NCI-H774 (cell line): ENCODE measurements at regions not wholly inside any gene's neighbourhood (a gene's known extent, or its start where the extent isn't known, plus 50 kb on each side); places are given as distances from the start of the nearest gene placed in this dataset.

Source experiments
- DNase-seq: peaks from one replicate; lab custom pipeline; 2025; lab: John Stamatoyannopoulos, UW

DNA sequence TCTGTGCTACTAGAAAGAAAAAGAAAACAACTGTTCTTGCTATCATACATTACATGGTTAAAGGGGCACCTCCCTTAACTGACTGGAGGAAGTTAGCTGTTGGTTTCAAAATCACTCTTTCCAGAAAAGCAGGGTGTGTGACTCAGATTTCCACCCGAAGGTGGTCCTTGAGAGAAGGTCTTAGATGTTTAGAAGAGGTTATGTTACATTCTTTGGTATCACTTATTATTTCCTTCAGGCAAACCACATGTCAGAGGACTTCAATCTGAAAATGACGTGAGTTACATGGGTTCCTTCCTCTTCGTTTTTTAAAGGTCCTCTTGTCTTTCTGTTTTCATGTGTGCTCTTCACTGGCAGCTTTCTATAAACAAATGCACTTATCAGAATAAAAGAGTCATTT is 307.9 kb upstream of the CBLB start:
- no peak for DNase-seq

DNA sequence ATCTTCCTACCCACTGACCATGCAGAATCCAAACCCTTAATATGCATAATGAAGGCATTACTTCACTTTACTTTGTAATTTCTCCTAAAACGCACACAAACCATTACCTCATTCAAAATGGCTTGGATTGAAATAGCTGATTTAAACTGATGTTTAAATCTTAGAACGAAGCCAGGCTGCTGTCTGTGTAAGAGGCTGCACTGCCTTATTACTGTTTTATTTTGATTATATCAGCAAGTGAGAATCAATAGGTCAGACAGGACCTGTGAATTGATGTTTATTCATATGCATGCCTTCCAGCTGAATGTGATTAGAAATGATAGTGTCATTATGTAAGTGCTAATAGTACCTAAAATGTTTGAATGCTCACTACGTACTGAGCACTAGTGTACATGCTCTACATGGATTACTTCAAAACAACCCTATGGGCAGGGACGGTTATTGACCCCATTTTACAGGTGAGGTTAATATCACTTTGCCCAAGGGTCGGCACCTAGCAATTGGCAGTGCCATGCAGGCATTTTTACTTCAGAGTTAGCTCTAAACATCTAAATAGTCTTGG is 314.2 kb upstream of the CBLB start:
- no peak for DNase-seq

- DNase-seq = no peak
Measured at GRCh38 chr3:106183762-106184391, 315.1 kb upstream of the CBLB start.

DNA sequence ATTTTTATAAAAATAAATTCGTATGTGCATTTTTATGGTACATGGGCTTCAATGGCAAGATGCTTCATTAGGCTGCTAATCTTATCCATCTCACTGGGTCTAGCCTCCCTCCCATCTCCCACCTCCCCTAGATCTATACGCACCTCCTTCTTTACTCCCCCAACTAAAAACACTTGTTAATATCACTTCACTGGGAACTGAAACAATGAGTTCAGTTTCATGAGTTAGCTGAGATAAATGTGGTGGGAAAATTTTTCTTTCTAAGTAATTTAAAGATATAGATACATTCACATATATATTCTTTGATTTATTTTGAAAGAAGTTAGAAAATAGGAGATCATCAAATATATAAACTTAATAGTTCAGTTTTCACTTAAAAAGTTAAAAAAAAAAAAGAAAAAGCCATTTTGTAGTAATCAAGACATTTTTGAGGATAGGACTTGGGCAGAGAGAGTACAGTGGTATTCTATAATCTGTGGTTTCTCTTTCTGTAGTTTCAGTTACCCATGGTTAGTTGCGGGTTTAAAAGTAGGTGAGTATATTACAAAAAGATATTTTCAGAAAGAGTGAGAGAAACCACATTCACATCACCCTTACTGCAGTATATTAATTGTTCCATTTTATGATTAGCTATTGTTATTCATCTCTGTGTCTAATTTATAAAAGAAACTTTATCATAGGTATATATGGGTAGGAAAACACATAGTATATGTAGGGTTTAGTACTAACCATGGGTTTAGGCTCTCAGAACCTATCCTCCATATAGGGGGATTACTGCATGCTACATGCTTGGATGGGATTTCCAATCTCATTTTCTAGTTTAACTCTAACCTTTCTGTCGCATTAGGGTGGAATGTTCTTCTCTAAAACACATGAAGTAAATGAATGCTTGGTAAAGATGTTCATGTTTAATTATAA is 316.0 kb upstream of the CBLB start:
- no peak for DNase-seq

DNA sequence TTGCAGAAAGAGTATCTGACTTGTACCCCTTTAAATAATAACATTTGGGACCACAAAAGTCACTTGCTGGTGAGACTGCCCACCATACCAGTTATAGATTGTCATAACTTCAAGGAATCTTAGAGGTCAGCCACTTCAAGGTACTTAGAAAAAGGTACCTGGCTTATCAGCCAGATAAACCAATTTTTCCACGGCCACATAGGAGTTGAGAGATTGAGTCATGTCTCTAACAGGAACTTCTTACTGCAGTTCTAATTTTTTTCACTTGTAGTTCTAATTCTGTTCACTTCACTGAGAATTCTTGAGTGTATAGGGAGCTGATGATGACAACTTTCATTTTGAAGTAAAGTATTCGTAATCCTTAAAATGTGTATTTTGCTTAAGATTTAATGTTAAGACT is 317.1 kb upstream of the CBLB start:
- DNase-seq = no peak

DNA sequence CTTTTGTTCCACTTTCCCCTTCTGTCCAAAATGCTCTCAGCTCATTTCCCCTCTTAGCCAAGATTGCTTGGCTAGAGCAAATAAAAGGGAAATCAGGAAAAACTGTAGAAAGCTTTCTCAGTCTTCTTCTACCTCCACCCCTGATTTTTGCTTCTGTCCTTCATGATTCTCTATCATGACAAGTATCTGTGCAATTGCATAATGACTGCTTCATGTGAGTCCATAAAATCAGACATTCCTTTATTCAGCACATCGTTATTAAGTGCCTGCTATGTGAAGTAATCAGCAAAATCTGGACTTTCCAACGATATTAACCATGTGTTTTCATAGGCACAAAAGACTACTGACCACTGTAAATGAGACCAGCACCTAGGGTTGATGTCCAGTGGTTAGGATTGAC is 321.5 kb upstream of the CBLB start:
- DNase-seq = no peak

GRCh38 chr3:106191211-106191610 is 322.4 kb upstream of the CBLB start:
- DNase-seq = no peak

DNA sequence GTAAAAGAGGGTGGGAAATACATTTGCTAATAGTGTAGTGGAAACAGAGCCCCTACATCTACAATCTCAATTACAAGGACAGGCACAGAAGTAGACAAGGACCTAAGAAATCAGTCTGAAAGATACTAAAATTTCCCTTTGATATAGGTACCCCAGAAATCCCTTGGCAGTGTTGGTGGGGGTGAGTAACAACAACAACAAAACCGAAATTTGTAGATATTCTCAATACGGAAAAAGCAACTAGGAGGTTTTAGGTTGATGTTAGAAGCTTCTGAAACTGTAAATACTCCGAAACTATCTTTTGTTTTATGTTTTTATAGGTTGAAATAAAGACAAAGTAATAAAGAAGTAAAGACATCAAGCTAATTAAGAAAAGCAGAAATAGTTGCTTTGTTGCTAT is 323.1 kb upstream of the CBLB start:
- DNase-seq = no peak

DNA sequence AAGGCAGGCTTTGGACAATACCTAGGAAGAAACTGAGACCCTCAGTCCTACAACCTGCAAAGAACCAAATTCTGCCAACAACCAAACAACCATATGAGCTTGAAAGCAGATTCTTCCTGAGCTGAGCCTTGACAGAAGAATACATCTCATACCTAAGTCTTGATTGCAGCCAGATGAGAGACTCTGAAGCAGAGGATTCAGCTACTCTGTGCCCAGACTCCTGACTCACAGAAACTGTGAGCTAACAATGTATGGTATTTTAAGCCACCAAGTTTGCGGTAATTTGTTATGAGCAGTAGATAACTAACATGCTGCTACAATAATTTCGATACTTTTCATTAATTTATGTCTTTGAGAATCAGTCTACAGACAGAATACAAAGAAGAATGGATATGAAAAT is 325.1 kb upstream of the CBLB start:
- DNase-seq = no peak

GRCh38 chr3:106194726-106195125 is 325.9 kb upstream of the CBLB start:
- no peak for DNase-seq

- DNase-seq = no peak
Measured at GRCh38 chr3:106197532-106198194, 328.9 kb upstream of the CBLB start.

- DNase-seq = no peak
Measured at GRCh38 chr3:106204160-106204868, 335.5 kb upstream of the CBLB start.

GRCh38 chr3:106206146-106206545 is 337.3 kb upstream of the CBLB start:
- DNase-seq = no peak

DNA sequence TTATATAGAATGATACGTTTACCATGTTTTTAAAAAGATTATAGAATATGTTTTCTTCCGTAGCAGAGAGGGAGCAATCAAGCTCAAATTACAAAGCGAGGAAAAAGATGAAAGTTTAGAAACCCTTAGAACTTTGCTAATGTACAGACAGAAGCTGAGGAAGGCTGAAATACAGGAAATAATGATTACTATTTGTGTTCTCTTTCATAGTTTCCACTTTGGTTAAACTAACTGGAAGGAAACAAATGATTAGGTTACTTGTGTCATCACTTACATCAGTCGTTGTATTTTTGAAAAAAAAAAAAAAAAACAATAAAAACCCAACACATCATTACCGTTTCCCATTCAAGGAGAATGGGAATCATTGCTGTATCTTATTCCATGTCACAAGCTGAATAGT is 337.8 kb upstream of the CBLB start:
- DNase-seq = no peak

GRCh38 chr3:106208251-106208650 is 339.4 kb upstream of the CBLB start:
- DNase-seq = no peak

DNA sequence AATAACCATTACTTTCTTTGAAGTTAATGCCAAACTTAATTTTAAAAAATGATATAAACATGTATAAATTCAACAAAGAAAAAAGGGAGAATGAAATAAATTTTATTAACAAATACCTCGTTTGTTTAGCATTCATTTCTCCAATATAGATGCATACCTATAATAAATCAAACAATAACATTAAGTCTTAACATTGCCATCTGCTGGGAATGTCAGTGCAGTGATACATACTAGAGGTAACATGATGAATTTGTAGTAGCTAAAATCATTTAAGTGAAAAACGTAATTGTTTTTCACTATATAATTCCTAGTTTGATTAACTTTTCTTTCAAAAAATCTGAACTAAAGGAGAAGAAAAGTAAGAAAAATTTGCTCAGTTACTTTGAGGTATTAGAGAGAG is 340.2 kb upstream of the CBLB start:
- DNase-seq = no peak

GRCh38 chr3:106209482-106209881 is 340.7 kb upstream of the CBLB start:
- no peak for DNase-seq

DNA sequence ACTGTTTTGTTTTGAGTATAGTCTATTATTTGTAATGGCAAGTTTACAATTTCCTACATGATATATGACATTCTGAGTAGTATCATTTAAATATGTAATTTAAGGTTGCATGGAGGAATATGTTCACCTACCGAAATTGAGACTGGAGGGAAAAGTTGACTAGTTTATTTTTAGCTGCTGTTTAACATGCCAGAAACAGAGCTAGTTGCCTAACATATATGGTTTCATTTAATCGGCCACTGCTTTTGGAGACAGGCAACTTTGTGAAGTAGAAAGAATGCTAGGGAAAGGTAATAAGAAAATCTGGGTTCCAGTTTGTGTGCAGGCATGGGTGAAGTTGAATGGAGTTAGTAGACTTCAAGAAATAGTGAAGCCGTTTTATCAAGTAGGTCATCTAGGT is 342.1 kb upstream of the CBLB start:
- no peak for DNase-seq

GRCh38 chr3:106212665-106213222 is 343.9 kb upstream of the CBLB start:
- no peak for DNase-seq

GRCh38 chr3:106213954-106214353 is 345.1 kb upstream of the CBLB start:
- no peak for DNase-seq

DNA sequence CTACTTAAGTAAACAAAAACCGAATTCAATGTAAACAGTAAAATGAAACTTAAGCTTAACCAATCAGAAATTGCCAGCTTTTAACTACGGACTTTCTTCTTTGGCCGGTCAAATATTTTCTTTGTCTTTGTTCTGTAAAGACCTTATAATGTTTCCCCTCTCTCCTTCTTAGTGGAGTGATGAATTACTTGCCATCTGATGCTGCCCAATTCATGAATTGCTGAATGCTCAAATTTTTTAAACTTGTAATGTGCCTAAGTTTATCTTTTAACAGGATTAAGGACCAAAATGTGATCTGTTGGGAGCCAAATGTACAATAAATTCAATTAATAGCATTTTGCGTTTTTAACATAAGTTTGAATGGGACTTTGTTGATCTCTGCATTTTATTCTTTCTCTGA is 345.8 kb upstream of the CBLB start:
- DNase-seq = no peak

- no peak for DNase-seq
Measured at GRCh38 chr3:106215047-106215446, 346.2 kb upstream of the CBLB start.
